ENCODE measurements at regions not wholly inside any gene's neighbourhood (a gene's known extent, or its start where the extent isn't known, plus 50 kb on each side); places are given as distances from the start of the nearest gene placed in this dataset.

DNA sequence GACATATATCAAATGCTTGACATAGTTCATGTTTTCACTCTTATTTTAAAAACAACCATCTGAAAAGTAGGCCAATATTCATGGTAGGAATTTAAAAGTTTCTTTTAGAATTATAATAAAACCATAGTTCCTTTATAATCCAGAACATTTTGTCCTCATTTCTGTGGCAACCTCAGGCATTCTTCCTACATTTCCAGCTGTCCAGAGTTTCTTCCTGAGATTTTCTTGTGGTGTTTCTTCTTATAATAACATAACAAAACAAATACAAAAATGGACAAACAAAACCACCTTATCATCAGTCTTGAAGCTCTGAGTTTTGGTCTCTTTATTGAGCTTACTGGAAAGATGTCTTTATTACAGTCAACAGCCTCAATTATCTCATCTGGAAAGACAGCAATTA is 2028.6 kb upstream of the CELF4 start:
- Histone ChIP-seq H3K9me3 (ENCODE audit: control extremely low read depth in 1 of 5, control insufficient read depth in 4 of 5, insufficient read depth in 2 of 5, low read depth in 1 of 5, low read length in 4 of 5) (peaks cover 0 to 3% (median 0%) of the 10 kb centered on the region in 5 experiments), H3K36me3 (ENCODE audit: control insufficient read depth in 4 of 4, insufficient read depth in 4 of 4, low read length in 3 of 4) (peaks cover 0 to 3% (median 0%) of the 10 kb centered on the region in 4 experiments), H3K4me1 (ENCODE audit: control extremely low read depth in 1 of 4, control insufficient read depth in 4 of 4, insufficient read depth in 4 of 4, low read length in 3 of 4) (peaks cover 0 to 9% (median 0%) of the 10 kb centered on the region in 4 experiments), H3K4me3 (ENCODE audit: control insufficient read depth in 1 of 7, extremely low read depth in 1 of 7, insufficient read depth in 4 of 7, low read depth in 2 of 7, low read length in 6 of 7) (no peak overlapping the region), H3K27me3 (replicated peaks in 2 of 5; ENCODE audit: control insufficient read depth in 4 of 5, insufficient read depth in 5 of 5, low read length in 4 of 5) (no peaks in the 10 kb centered on the region), H3K27ac (ENCODE audit: insufficient read depth in 1 of 2, low read depth in 1 of 2, low read length in 2 of 2, poor library complexity in 1 of 2, severe bottlenecking in 2 of 2) (no peak overlapping the region)
- POLR2A ChIA-PET: no interaction called here
- DNase-seq: no peak
- CTCF ChIA-PET: no interaction called here

DNA sequence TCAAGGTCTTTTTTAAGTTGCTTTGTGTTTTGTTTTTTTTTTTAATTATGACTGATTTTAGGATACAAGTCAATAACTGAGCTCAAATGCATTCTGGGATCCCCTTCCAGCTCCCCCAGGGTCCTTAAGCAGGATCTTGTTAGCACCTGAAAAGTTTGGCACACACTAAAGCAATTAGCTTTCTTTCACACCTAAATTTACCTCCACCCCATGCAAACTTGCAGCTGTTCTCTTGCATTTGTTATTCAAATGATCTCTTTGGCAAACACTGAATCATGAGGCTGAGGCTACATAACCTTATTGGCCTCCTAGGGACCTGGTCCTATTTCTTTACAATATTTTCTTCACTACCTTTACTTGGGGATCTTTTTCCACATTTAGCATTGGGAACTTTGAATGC is 2026.1 kb upstream of the CELF4 start:
- CTCF ChIA-PET: no interaction called here
- H3K9me3 ChIP-seq (ENCODE audit: control extremely low read depth in 1 of 5, control insufficient read depth in 4 of 5, insufficient read depth in 2 of 5, low read depth in 1 of 5, low read length in 4 of 5): peaks cover 0 to 3% (median 0%) of the 10 kb centered on the region in 5 experiments

DNA sequence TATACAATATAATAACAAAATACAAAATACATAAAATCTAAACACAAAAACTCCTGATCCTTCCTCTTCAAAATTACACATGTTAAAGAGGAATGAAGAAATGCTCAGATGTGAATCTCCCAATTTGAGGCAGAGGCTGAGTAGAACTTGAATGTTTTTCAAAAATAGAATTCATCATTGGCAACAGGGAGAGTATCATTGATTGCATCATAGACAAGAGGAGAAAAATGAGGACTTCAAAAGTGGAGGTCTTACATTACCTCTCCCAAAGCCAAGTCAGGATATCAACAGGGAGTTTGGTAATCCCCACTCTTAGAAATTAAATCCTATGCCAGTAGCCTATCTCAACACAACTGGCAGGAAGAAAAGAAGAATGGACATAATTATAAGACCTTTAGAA is 2023.9 kb upstream of the CELF4 start:
- Histone ChIP-seq H3K27me3 (replicated peaks in 2 of 5; ENCODE audit: control insufficient read depth in 4 of 5, insufficient read depth in 5 of 5, low read length in 4 of 5) (no peaks in the 10 kb centered on the region), H3K27ac (ENCODE audit: insufficient read depth in 1 of 2, low read depth in 1 of 2, low read length in 2 of 2, poor library complexity in 1 of 2, severe bottlenecking in 2 of 2) (no peak overlapping the region), H3K4me1 (ENCODE audit: control extremely low read depth in 1 of 4, control insufficient read depth in 4 of 4, insufficient read depth in 4 of 4, low read length in 3 of 4) (no peaks in the 10 kb centered on the region), H3K4me3 (ENCODE audit: control insufficient read depth in 1 of 7, extremely low read depth in 1 of 7, insufficient read depth in 4 of 7, low read depth in 2 of 7, low read length in 6 of 7) (no peak overlapping the region), H3K36me3 (ENCODE audit: control insufficient read depth in 4 of 4, insufficient read depth in 4 of 4, low read length in 3 of 4) (peaks cover 0 to under 1% (median 0%) of the 10 kb centered on the region in 4 experiments), H3K9me3 (ENCODE audit: control extremely low read depth in 1 of 5, control insufficient read depth in 4 of 5, insufficient read depth in 2 of 5, low read depth in 1 of 5, low read length in 4 of 5) (peaks cover 0 to 5% (median 0%) of the 10 kb centered on the region in 5 experiments)
- no peak for DNase-seq
- CTCF ChIA-PET: interaction anchor here (1.2 kb wide), 1 partner anchor 95 kb away, joined by 3 read pairs; no protein-coding TSS in a partner anchor
- POLR2A ChIA-PET: no interaction called here

More for the DNA sequence above, 2026.1 kb upstream of the CELF4 start:
- Histone ChIP-seq H3K27me3 (replicated peaks in 2 of 5; ENCODE audit: control insufficient read depth in 4 of 5, insufficient read depth in 5 of 5, low read length in 4 of 5) (no peaks in the 10 kb centered on the region), H3K4me1 (ENCODE audit: control extremely low read depth in 1 of 4, control insufficient read depth in 4 of 4, insufficient read depth in 4 of 4, low read length in 3 of 4) (no peaks in the 10 kb centered on the region), H3K4me3 (ENCODE audit: control insufficient read depth in 1 of 7, extremely low read depth in 1 of 7, insufficient read depth in 4 of 7, low read depth in 2 of 7, low read length in 6 of 7) (no peak overlapping the region), H3K36me3 (ENCODE audit: control insufficient read depth in 4 of 4, insufficient read depth in 4 of 4, low read length in 3 of 4) (peaks cover 0 to 3% (median 0%) of the 10 kb centered on the region in 4 experiments), H3K27ac (ENCODE audit: insufficient read depth in 1 of 2, low read depth in 1 of 2, low read length in 2 of 2, poor library complexity in 1 of 2, severe bottlenecking in 2 of 2) (no peak overlapping the region)
- no peak for DNase-seq
- POLR2A ChIA-PET: no interaction called here

DNA sequence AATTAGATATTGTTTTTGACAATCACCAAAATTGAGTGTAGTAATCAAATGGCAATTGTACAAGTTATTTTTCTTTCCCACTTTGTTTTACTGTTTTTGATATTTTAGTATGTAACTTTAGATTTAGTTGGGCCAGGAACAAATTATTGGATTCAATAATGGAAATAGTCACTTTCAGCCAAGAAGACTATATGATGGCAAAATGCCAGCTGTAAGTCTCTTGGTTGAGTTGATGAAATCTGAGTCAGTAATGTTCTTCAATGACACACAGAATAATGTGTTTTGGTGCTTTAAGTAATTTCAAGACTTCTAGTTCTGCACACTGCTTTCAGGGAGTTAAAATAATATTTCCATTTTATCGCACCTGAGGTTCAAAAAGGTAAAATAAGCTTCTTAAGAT is 2022.0 kb upstream of the CELF4 start:
- Histone ChIP-seq H3K9me3 (ENCODE audit: control extremely low read depth in 1 of 5, control insufficient read depth in 4 of 5, insufficient read depth in 2 of 5, low read depth in 1 of 5, low read length in 4 of 5) (peaks cover 0 to 2% (median 0%) of the 10 kb centered on the region in 5 experiments), H3K4me3 (ENCODE audit: control insufficient read depth in 1 of 7, extremely low read depth in 1 of 7, insufficient read depth in 4 of 7, low read depth in 2 of 7, low read length in 6 of 7) (no peak overlapping the region), H3K27ac (ENCODE audit: insufficient read depth in 1 of 2, low read depth in 1 of 2, low read length in 2 of 2, poor library complexity in 1 of 2, severe bottlenecking in 2 of 2) (no peak overlapping the region), H3K36me3 (ENCODE audit: control insufficient read depth in 4 of 4, insufficient read depth in 4 of 4, low read length in 3 of 4) (no peaks in the 10 kb centered on the region), H3K27me3 (replicated peaks in 2 of 5; ENCODE audit: control insufficient read depth in 4 of 5, insufficient read depth in 5 of 5, low read length in 4 of 5) (no peaks in the 10 kb centered on the region), H3K4me1 (ENCODE audit: control extremely low read depth in 1 of 4, control insufficient read depth in 4 of 4, insufficient read depth in 4 of 4, low read length in 3 of 4) (no peaks in the 10 kb centered on the region)
- POLR2A ChIA-PET: no interaction called here
- WGBS (ENCODE audit: insufficient coverage): no CpG with 5 or more reads among the region's 1 CpG
- no peak for DNase-seq
- CTCF ChIA-PET: no interaction called here

DNA sequence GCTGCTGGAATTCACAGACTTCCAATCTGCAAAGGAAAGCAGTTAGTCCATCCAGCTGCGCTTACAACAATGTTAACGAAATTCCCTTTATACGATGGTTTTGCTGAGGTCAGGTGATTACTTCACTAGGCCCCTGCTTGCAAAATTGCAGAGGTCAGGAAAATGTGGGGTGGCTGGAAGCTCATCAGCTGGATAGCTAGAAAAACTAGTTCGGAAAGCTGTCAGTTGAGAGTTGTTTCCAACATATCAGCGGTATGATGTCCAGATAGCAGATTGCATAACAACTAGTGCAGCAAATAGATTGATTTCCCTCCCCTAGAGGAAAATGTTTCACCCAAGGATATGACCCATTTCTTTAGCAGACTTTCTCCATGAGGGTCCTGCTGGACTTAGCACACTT is 2021.1 kb upstream of the CELF4 start:
- no peaks in the 10 kb centered on the region for H3K36me3 ChIP-seq (ENCODE audit: control insufficient read depth in 4 of 4, insufficient read depth in 4 of 4, low read length in 3 of 4)
- POLR2A ChIA-PET: no interaction called here
- H3K27me3 ChIP-seq (replicated peaks in 2 of 5; ENCODE audit: control insufficient read depth in 4 of 5, insufficient read depth in 5 of 5, low read length in 4 of 5): no peaks in the 10 kb centered on the region
- H3K27ac ChIP-seq (ENCODE audit: insufficient read depth in 1 of 2, low read depth in 1 of 2, low read length in 2 of 2, poor library complexity in 1 of 2, severe bottlenecking in 2 of 2): no peak overlapping the region
- no peak for DNase-seq
- CTCF ChIA-PET: no interaction called here
- WGBS (ENCODE audit: insufficient coverage): 100% methylated on average over 4 of the region's 5 CpGs
- H3K9me3 ChIP-seq (ENCODE audit: control extremely low read depth in 1 of 5, control insufficient read depth in 4 of 5, insufficient read depth in 2 of 5, low read depth in 1 of 5, low read length in 4 of 5): peaks cover 0 to 2% (median 0%) of the 10 kb centered on the region in 5 experiments
- H3K4me3 ChIP-seq (ENCODE audit: control insufficient read depth in 1 of 7, extremely low read depth in 1 of 7, insufficient read depth in 4 of 7, low read depth in 2 of 7, low read length in 6 of 7): no peak overlapping the region
- H3K4me1 ChIP-seq (ENCODE audit: control extremely low read depth in 1 of 4, control insufficient read depth in 4 of 4, insufficient read depth in 4 of 4, low read length in 3 of 4): no peaks in the 10 kb centered on the region

DNA sequence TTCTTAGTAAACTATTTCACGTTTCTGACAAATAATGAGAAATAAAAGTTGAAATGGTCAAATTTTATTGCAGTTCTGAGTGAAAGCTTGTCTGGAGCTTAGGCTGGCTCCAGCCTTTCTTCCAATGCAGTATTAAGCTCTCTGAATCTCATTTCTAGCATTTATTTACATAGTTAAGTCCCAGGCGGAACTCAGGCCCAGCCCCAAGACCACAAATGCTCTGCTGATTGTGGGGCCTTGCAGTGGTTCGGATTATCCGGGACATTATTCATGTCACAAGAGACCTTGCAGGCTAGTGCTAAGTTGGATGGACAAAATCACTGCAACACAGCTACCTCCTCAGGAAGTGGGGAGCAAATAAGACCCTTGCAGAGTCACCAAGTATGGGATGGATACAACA is 2009.3 kb upstream of the CELF4 start:
- Histone ChIP-seq H3K9me3 (ENCODE audit: control extremely low read depth in 1 of 5, control insufficient read depth in 4 of 5, insufficient read depth in 2 of 5, low read depth in 1 of 5, low read length in 4 of 5) (no peaks in the 10 kb centered on the region), H3K27me3 (replicated peaks in 2 of 5; ENCODE audit: control insufficient read depth in 4 of 5, insufficient read depth in 5 of 5, low read length in 4 of 5) (no peaks in the 10 kb centered on the region), H3K36me3 (ENCODE audit: control insufficient read depth in 4 of 4, insufficient read depth in 4 of 4, low read length in 3 of 4) (no peaks in the 10 kb centered on the region), H3K27ac (ENCODE audit: insufficient read depth in 1 of 2, low read depth in 1 of 2, low read length in 2 of 2, poor library complexity in 1 of 2, severe bottlenecking in 2 of 2) (no peak overlapping the region), H3K4me1 (ENCODE audit: control extremely low read depth in 1 of 4, control insufficient read depth in 4 of 4, insufficient read depth in 4 of 4, low read length in 3 of 4) (no peaks in the 10 kb centered on the region), H3K4me3 (ENCODE audit: control insufficient read depth in 1 of 7, extremely low read depth in 1 of 7, insufficient read depth in 4 of 7, low read depth in 2 of 7, low read length in 6 of 7) (no peak overlapping the region)
- 100% methylated on average over 1 of the region's 4 CpGs for WGBS (ENCODE audit: insufficient coverage)
- DNase-seq: no peak
- ChIA-PET POLR2A (interaction anchor here (0.6 kb wide), 1 partner anchor 627 kb away, joined by 5 read pairs; no protein-coding TSS in a partner anchor), CTCF (interaction anchor here (0.9 to 2.4 kb wide), 2 partner anchors 8 to 1797 kb away, joined by 3 to 8 read pairs; no protein-coding TSS in a partner anchor)

DNA sequence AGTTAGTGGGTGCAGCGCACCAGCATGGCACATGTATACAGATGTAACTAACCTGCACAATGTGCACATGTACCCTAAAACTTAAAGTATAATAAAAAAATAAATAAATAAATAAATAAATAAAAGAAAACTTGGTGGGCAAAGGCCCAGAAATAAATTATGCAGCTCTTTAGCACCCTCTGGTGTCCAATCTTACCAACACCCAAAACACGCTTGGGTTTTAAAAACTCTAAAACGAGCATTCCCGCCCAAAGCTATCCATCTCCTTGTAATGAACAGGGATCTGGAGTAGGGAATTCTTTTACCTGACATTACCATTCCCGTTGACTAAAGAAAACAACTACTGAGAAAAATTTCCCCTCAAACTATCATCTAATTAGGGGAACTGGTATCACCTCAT is 2005.9 kb upstream of the CELF4 start:
- no peak overlapping the region for H3K4me3 ChIP-seq (ENCODE audit: control insufficient read depth in 1 of 7, extremely low read depth in 1 of 7, insufficient read depth in 4 of 7, low read depth in 2 of 7, low read length in 6 of 7)
- WGBS (ENCODE audit: insufficient coverage): no CpG with 5 or more reads among the region's 5 CpGs
- H3K36me3 ChIP-seq (ENCODE audit: control insufficient read depth in 4 of 4, insufficient read depth in 4 of 4, low read length in 3 of 4): no peaks in the 10 kb centered on the region
- ChIA-PET POLR2A (no interaction called here), CTCF (interaction anchor here (1.0 kb wide), 1 partner anchor 1793 kb away, joined by 3 read pairs; no protein-coding TSS in a partner anchor)
- peak; percentile 36 to 78 (median 62) for DNase-seq
- H3K27ac ChIP-seq (ENCODE audit: insufficient read depth in 1 of 2, low read depth in 1 of 2, low read length in 2 of 2, poor library complexity in 1 of 2, severe bottlenecking in 2 of 2): no peak overlapping the region
- no peaks in the 10 kb centered on the region for H3K9me3 ChIP-seq (ENCODE audit: control extremely low read depth in 1 of 5, control insufficient read depth in 4 of 5, insufficient read depth in 2 of 5, low read depth in 1 of 5, low read length in 4 of 5)
- no peaks in the 10 kb centered on the region for H3K4me1 ChIP-seq (ENCODE audit: control extremely low read depth in 1 of 4, control insufficient read depth in 4 of 4, insufficient read depth in 4 of 4, low read length in 3 of 4)
- no peaks in the 10 kb centered on the region for H3K27me3 ChIP-seq (replicated peaks in 2 of 5; ENCODE audit: control insufficient read depth in 4 of 5, insufficient read depth in 5 of 5, low read length in 4 of 5)
